ENCODE measurements at regions not wholly inside any gene's neighbourhood (a gene's known extent, or its start where the extent isn't known, plus 50 kb on each side); places are given as distances from the start of the nearest gene placed in this dataset.

- H3K9me3 ChIP-seq, result no peaks in the 10 kb centered on the region
- H3K27me3 ChIP-seq, result no peaks in the 10 kb centered on the region
- intact Hi-C loops (cut with DNase I), result no loop called here
- H3K4me3 ChIP-seq, result no peak overlapping the region
- DNase-seq (no peak), ATAC-seq (no peak)
- TF ChIP-seq POLR2A (IDR thresholded peaks at IDR 0.05) (no peak), CTCF (IDR thresholded peaks at IDR 0.05) (no peak)
- no peak overlapping the region for H3K27ac ChIP-seq
- no peaks in the 10 kb centered on the region for H3K4me1 ChIP-seq
- 81 to 96% (median 84%) methylated on average over 4 to 17 of the region's 17 CpGs for WGBS, 4 donors
- no peaks in the 10 kb centered on the region for H3K36me3 ChIP-seq
These were observed 442.7 kb downstream of the PREX1 start for GRCh38 chr20:48385114-48385513.

GRCh38 chr20:48384147-48384818 is 443.5 kb downstream of the PREX1 start:
- Histone ChIP-seq H3K4me1 (no peaks in the 10 kb centered on the region), H3K9me3 (no peaks in the 10 kb centered on the region), H3K36me3 (no peaks in the 10 kb centered on the region), H3K4me3 (no peak overlapping the region), H3K27me3 (no peaks in the 10 kb centered on the region), H3K27ac (no peak overlapping the region)
- WGBS, 4 donors, result 66 to 91% (median 82%) methylated on average over 20 to 26 of the region's 26 CpGs
- TF ChIP-seq POLR2A (IDR thresholded peaks at IDR 0.05), result no peak
- intact Hi-C loops (cut with DNase I), result no loop called here
- DNase-seq, result no peak
- peak in 1 of 4 donors; percentile 22 for ATAC-seq

GRCh38 chr20:48383252-48383651 is 444.5 kb downstream of the PREX1 start:
- WGBS, 4 donors, result 93 to 97% (median 94%) methylated on average over 3 of the region's 3 CpGs
- no peaks in the 10 kb centered on the region for H3K9me3 ChIP-seq
- TF ChIP-seq CTCF (IDR thresholded peaks at IDR 0.05), result no peak
- TF ChIP-seq POLR2A (IDR thresholded peaks at IDR 0.05), result no peak
- DNase-seq (no peak), ATAC-seq (no peak)
- H3K27me3 ChIP-seq, result no peaks in the 10 kb centered on the region
- intact Hi-C loops (cut with DNase I), result no loop called here
- no peaks in the 10 kb centered on the region for H3K36me3 ChIP-seq
- H3K27ac ChIP-seq, result no peak overlapping the region
- no peak overlapping the region for H3K4me3 ChIP-seq
- H3K4me1 ChIP-seq, result no peaks in the 10 kb centered on the region

- no peak for TF ChIP-seq CTCF (IDR thresholded peaks at IDR 0.05)
- H3K27ac ChIP-seq, result no peak overlapping the region
- no peaks in the 10 kb centered on the region for H3K9me3 ChIP-seq
- DNase-seq, result no peak
- no peak overlapping the region for H3K4me3 ChIP-seq
- H3K4me1 ChIP-seq, result no peaks in the 10 kb centered on the region
- H3K36me3 ChIP-seq, result no peaks in the 10 kb centered on the region
- ATAC-seq, result no peak
- 90 to 94% (median 91%) methylated on average over 5 of the region's 5 CpGs for WGBS, 4 donors
- H3K27me3 ChIP-seq, result no peaks in the 10 kb centered on the region
- intact Hi-C loops (cut with DNase I), result no loop called here
These were observed 445.5 kb downstream of the PREX1 start for GRCh38 chr20:48382304-48382703.
